Lower leg skin (tissue), 4 donors: ENCODE measurements at regions not wholly inside any gene's neighbourhood (a gene's known extent, or its start where the extent isn't known, plus 50 kb on each side); places are given as distances from the start of the nearest gene placed in this dataset.
"Not testable (repeated sequence)": the region's sequence is repeated elsewhere in the genome, so short reads cannot be mapped to it uniquely, and the experiment has no call there.

Experiments
- DNase-seq, 2 donors: peaks; one replicate each; pipeline ENCODE4 v3.0.0-alpha.2; 2019; ENCODE audit warnings: low spot score in 2 of 2
- H3K4me3 ChIP-seq: fragments of 200-600 bp; sonication (generic); 2 replicates; pipeline ENCODE4 v1.5.1; 2017; ENCODE audit warnings: mild to moderate bottlenecking, low read depth; ENCODE audit not compliant: poor library complexity, severe bottlenecking
- CTCF ChIP-seq, 3 donors: fragments of 450-650 bp; IDR thresholded peaks; one replicate each; pipeline ENCODE4 v1.5.1; 2016; ENCODE audit warnings: antibody characterized with exemption in 3 of 3, mild to moderate bottlenecking in 3 of 3, moderate library complexity in 2 of 3
- POLR2A ChIP-seq, 2 donors: fragments of 450-650 bp; IDR thresholded peaks; one replicate each; pipeline ENCODE4 v1.6.1; 2016 to 2017; ENCODE audit warnings: antibody characterized with exemption in 2 of 2, mild to moderate bottlenecking in 1 of 2, moderate library complexity in 1 of 2
- WGBS, 2 donors: methylation state at CpG; one replicate each; pipeline ENCODE4 v1.1.5; 2018; 5-methylcytosine and 5-hydroxymethylcytosine counted together
- intact Hi-C: fragments of 100-400 bp; cut with DNase I; formaldehyde crosslinking; loops from one replicate; pipeline ENCODE4 v1.15.0; 2023; ENCODE audit warnings: low total_unique reads

- TF ChIP-seq POLR2A (IDR thresholded peaks at IDR 0.05) (no peak), CTCF (IDR thresholded peaks at IDR 0.05) (no peak)
- intact Hi-C loops: no loop called here
- H3K4me3 ChIP-seq: no peak overlapping the region
- DNase-seq: peak in 1 of 2 donors; percentile 64
- 30 to 36% methylated on average over 5 of the region's 5 CpGs for WGBS, 2 donors
Observed at GRCh38 chr20:53652859-53653517, 59.3 kb upstream of the ZNF217 start.

GRCh38 chr20:53652090-53652858, 58.6 kb upstream of the ZNF217 start:
- DNase-seq: no peak
- 33 to 37% methylated on average over 7 of the region's 7 CpGs for WGBS, 2 donors
- no peak overlapping the region for H3K4me3 ChIP-seq
- no peak for TF ChIP-seq CTCF (IDR thresholded peaks at IDR 0.05)
- no peak for TF ChIP-seq POLR2A (IDR thresholded peaks at IDR 0.05)
- intact Hi-C loops: no loop called here

GRCh38 chr20:53649493-53649892, 55.9 kb upstream of the ZNF217 start:
- H3K4me3 ChIP-seq, intact Hi-C loops, DNase-seq: not testable (repeated sequence)
- WGBS, 2 donors: 88 to 91% methylated on average over 10 of the region's 10 CpGs

- DNase-seq: peak in 1 of 2 donors; percentile 15
- WGBS, 2 donors: 88 to 95% methylated on average over 7 of the region's 7 CpGs
- H3K4me3 ChIP-seq: no peak overlapping the region
- intact Hi-C loops: no loop called here
- TF ChIP-seq CTCF (IDR thresholded peaks at IDR 0.05): no peak
- no peak for TF ChIP-seq POLR2A (IDR thresholded peaks at IDR 0.05)
Observed at GRCh38 chr20:53647286-53647821, 53.7 kb upstream of the ZNF217 start.

- H3K4me3 ChIP-seq: no peak overlapping the region
- intact Hi-C loops: no loop called here
- WGBS, 2 donors: 98 to 99% methylated on average over 3 of the region's 3 CpGs
- TF ChIP-seq POLR2A (IDR thresholded peaks at IDR 0.05) (no peak), CTCF (IDR thresholded peaks at IDR 0.05) (no peak)
- peak in 1 of 2 donors; percentile 54 for DNase-seq
Observed at GRCh38 chr20:53646550-53646949, 52.9 kb upstream of the ZNF217 start.

GRCh38 chr20:53645582-53645897, 51.9 kb upstream of the ZNF217 start:
- intact Hi-C loops: no loop called here
- TF ChIP-seq CTCF (IDR thresholded peaks at IDR 0.05) (no peak), POLR2A (IDR thresholded peaks at IDR 0.05) (no peak)
- WGBS, 2 donors: 98 to 99% methylated on average over 2 of the region's 2 CpGs
- DNase-seq: no peak
- no peak overlapping the region for H3K4me3 ChIP-seq

GRCh38 chr20:53644108-53644507, 50.5 kb upstream of the ZNF217 start:
- H3K4me3 ChIP-seq, intact Hi-C loops: not testable (repeated sequence)
- 95 to 96% methylated on average over 8 of the region's 8 CpGs for WGBS, 2 donors
- DNase-seq: peak in 1 of 2 donors; percentile 81
